Epithelial cell of esophagus (primary cell): ENCODE measurements at regions not wholly inside any gene's neighbourhood (a gene's known extent, or its start where the extent isn't known, plus 50 kb on each side); places are given as distances from the start of the nearest gene placed in this dataset.

Experiments
- DNase-seq: peaks from one replicate; pipeline ENCODE4 v3.0.0; 2010; ENCODE audit warnings: low read depth
- H3K4me3 ChIP-seq: 2 replicates; pipeline ENCODE4 v1.5.1; 2011; ENCODE audit warnings: mild to moderate bottlenecking, low read length, control low read depth
- TF ChIP-seq, protein P1 (sequence below): IDR thresholded peaks from 2 replicates; pipeline ENCODE4 v1.5.1; 2011; ENCODE audit warnings: low read depth, mild to moderate bottlenecking, low read length, control low read depth, inconsistent platforms; ENCODE audit not compliant: insufficient read depth; ENCODE audit errors: missing control alignments

DNA sequence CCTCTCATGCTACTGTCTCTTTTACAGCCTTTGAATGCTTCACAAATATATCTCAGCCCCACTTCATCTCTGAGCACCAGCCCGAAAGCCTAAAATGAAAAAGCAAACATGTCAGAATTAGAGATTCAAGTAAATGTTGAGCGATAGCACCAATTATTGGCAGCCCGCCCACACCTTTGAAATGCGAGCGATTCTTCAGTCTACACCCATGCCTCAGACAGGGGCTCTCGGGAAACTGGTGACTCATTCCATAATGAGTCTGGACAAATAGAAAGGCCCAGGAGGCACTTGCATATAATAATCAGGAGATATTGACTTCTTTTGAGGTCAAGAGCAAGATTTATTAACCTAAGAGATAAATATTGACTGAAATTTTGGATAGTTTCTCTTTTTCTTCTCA is 487.3 kb upstream of the PTBP2 start:
- TF ChIP-seq, protein P1, sequence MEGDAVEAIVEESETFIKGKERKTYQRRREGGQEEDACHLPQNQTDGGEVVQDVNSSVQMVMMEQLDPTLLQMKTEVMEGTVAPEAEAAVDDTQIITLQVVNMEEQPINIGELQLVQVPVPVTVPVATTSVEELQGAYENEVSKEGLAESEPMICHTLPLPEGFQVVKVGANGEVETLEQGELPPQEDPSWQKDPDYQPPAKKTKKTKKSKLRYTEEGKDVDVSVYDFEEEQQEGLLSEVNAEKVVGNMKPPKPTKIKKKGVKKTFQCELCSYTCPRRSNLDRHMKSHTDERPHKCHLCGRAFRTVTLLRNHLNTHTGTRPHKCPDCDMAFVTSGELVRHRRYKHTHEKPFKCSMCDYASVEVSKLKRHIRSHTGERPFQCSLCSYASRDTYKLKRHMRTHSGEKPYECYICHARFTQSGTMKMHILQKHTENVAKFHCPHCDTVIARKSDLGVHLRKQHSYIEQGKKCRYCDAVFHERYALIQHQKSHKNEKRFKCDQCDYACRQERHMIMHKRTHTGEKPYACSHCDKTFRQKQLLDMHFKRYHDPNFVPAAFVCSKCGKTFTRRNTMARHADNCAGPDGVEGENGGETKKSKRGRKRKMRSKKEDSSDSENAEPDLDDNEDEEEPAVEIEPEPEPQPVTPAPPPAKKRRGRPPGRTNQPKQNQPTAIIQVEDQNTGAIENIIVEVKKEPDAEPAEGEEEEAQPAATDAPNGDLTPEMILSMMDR: no peak
- DNase-seq: peak; percentile 78
- no peak overlapping the region for H3K4me3 ChIP-seq

DNA sequence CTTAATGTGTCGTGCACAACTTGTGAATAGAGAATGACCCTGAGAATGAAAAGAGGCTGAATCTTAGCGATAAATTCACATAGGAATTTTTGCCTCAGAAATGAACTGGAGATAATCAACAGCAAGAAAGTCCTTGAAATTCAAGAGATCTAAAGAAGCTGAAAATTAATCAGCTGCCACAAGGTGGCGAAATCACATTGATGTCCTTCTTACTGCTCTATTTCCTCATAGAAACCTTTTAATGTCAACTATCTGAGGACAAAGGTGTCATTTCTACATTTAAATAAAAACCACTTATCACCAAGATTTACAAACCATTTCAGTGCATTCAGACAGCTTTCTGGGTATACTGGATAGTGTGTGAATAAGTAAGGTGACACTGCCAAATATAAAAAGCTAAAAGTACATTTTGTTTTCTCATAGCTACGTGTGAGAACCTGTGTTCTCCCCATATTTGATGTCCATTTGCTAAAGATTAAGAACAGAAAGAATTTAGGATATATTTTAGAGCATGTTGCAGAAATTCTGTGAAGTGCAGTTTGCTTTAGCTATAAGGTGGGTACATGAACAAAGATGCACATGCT is 485.3 kb upstream of the PTBP2 start:
- TF ChIP-seq, protein P1: peak; percentile 60
- H3K4me3 ChIP-seq: no peak overlapping the region
- peak; percentile 65 for DNase-seq

DNA sequence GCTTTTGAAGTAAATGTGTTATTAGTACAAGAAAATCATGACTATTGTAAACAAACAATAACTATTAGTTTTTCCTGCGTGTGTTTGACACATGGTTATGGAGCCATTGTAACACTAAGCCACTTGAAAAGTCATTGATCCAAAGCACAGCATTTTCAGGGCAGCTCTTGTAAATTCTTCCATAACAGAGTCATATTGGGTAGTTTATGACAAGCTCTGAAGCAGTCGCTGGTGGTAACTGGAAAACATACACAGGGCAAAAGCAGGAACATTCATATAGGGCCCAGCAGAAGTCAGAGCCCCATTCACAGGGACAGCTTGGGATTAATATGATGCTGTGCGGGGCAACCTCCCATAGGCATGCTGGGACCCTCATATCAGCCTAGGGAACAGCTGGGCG is 483.2 kb upstream of the PTBP2 start:
- H3K4me3 ChIP-seq: no peak overlapping the region
- TF ChIP-seq, protein P1: no peak
- no peak for DNase-seq

DNA sequence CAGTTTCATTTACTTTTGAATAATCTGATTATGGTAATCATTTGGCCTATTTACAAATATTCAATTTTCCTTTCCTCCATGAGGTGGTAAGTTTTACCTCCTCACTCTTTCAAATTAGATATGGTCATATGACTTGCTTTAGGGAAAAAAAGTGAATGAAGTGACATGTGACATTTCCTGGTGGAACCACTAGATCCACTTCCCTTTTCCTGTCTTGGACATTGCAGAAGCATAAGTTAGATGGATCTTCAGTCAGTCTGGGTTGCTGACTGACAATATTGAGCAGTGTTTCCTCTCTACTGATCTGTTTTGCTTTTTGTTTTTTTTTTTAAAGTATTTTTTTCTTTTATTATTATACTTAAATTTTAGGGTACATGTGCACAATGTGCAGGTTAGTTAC is 481.1 kb upstream of the PTBP2 start:
- no peak overlapping the region for H3K4me3 ChIP-seq
- no peak for DNase-seq
- TF ChIP-seq, protein P1: no peak

DNA sequence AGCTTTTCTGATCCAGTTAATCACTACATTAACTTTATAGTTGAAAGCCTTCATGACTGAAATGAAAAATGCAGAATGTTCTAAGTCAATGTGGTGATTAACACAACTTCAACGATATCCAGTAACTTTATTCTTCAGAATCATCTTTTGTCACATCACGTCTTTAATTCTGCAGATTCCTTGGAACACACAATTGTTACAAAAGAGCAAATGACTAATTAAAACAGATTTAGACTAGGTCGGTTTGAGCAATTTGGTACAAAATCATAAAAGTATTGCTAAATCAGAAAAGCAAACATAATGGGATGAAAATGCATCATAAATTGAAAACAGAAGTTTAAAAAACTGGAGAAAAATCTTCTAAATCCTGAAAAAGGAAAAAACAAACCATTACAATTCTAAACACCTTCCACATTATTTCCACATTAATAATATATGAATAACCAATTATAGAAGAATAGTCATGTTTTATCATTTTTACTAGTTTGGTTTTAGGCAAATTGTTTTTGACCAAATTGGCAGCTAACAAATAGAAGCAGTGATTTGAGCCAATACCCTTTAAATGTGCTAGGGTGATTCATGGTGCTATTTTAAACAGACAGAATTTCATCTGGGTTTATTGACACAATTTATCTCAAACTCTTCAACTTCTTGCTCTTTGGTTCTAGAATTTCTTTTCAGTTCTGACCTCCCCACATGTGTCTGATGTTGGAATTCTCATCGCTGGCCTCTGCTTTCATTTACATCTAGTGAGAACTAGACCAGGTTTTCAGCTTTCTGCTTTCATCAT is 468.1 kb upstream of the PTBP2 start:
- DNase-seq: no peak
- H3K4me3 ChIP-seq: no peak overlapping the region
- TF ChIP-seq, protein P1: no peak

DNA sequence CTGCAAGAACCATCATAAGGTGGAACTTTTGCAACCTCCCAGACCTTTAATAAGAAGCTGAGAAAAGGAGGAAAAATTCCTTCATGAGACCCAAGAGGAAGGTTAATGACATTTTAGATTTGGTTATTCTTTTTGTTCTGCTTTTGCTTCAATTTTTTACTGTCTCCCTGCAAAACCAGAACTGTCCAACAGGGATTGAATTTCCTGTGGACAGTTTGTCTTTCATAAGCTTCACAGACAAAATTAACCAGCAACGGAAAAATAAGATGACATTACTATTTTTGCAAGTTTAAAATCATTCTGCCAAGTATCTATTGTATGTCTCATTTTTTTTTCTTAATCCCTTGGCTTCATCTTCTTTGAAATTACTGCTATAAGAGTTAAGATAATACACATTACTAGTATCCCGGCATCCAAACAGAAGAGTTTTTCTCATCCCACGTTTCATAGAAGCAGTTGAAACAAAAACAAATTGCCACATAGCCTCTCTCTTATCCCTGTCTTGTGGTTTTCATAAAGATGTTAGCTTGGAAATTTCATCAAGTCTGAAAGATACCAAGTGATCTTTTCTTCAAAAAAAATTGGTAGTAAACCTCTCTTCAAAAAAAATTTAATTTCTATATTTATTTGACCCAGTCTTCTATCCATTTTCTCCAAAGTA is 465.3 kb upstream of the PTBP2 start:
- H3K4me3 ChIP-seq: no peak overlapping the region
- TF ChIP-seq, protein P1: no peak
- no peak for DNase-seq
